ENCODE measurements at regions not wholly inside any gene's neighbourhood (a gene's known extent, or its start where the extent isn't known, plus 50 kb on each side); places are given as distances from the start of the nearest gene placed in this dataset.
"Not testable (repeated sequence)": the region's sequence is repeated elsewhere in the genome, so short reads cannot be mapped to it uniquely, and the experiment has no call there.

GRCh38 chrX:131634900-131635299 is 91.0 kb downstream of the OR13H1 start:
- Histone ChIP-seq H3K4me1 (no peaks in the 10 kb centered on the region), H3K27ac (no peak overlapping the region), H3K36me3 (no peaks in the 10 kb centered on the region), H3K27me3 (peaks cover 0 to 19% of the 10 kb centered on the region in 2 donors), H3K9me3 (no peaks in the 10 kb centered on the region), H3K4me3 (no peak overlapping the region)
- ATAC-seq (no peak), DNase-seq (no peak)
- no peak for TF ChIP-seq CTCF (IDR thresholded peaks at IDR 0.05)
- intact Hi-C loops (cut with DNase I), result no loop called here

GRCh38 chrX:131646106-131646505 is 102.2 kb downstream of the OR13H1 start:
- no peak overlapping the region for H3K27ac ChIP-seq
- intact Hi-C loops (cut with DNase I), result no loop called here
- no peak overlapping the region for H3K4me3 ChIP-seq
- peaks cover 0 to 11% of the 10 kb centered on the region in 2 donors for H3K27me3 ChIP-seq
- no peaks in the 10 kb centered on the region for H3K36me3 ChIP-seq
- H3K9me3 ChIP-seq, result no peaks in the 10 kb centered on the region
- no peaks in the 10 kb centered on the region for H3K4me1 ChIP-seq
- DNase-seq (peak in 1 of 4 donors; percentile 17), ATAC-seq (no peak)
- no peak for TF ChIP-seq CTCF (IDR thresholded peaks at IDR 0.05)

GRCh38 chrX:131649741-131650140 is 105.9 kb downstream of the OR13H1 start:
- TF ChIP-seq CTCF (IDR thresholded peaks at IDR 0.05), result no peak
- H3K4me1 ChIP-seq, result no peaks in the 10 kb centered on the region
- DNase-seq (no peak), ATAC-seq (no peak)
- no peaks in the 10 kb centered on the region for H3K36me3 ChIP-seq
- no peak overlapping the region for H3K4me3 ChIP-seq
- H3K9me3 ChIP-seq, result no peaks in the 10 kb centered on the region
- no peak overlapping the region for H3K27ac ChIP-seq
- peaks cover 0 to 7% of the 10 kb centered on the region in 2 donors for H3K27me3 ChIP-seq
- intact Hi-C loops (cut with DNase I), result no loop called here

GRCh38 chrX:131650637-131651410 is 107.0 kb downstream of the OR13H1 start:
- ATAC-seq (no peak), DNase-seq (no peak)
- TF ChIP-seq CTCF (IDR thresholded peaks at IDR 0.05), result no peak
- Histone ChIP-seq H3K4me3 (no peak overlapping the region), H3K9me3 (no peaks in the 10 kb centered on the region), H3K4me1 (no peaks in the 10 kb centered on the region), H3K36me3 (no peaks in the 10 kb centered on the region), H3K27ac (no peak overlapping the region), H3K27me3 (peaks cover 0 to 7% of the 10 kb centered on the region in 2 donors)
- intact Hi-C loops (cut with DNase I), result no loop called here

- H3K4me1 ChIP-seq; ATAC-seq; DNase-seq; H3K4me3 ChIP-seq; H3K27ac ChIP-seq; H3K9me3 ChIP-seq; intact Hi-C loops (cut with DNase I); H3K36me3 ChIP-seq: not testable (repeated sequence)
- peaks cover 0 to 22% of the 10 kb centered on the region in 2 donors for H3K27me3 ChIP-seq
These were observed 119.9 kb downstream of the OR13H1 start for GRCh38 chrX:131663726-131664125.

GRCh38 chrX:131671735-131672134 is 127.9 kb downstream of the OR13H1 start:
- DNase-seq (peak in 2 of 4 donors; percentile 77 to 83), ATAC-seq (no peak)
- intact Hi-C loops (cut with DNase I), result no loop called here
- no peak overlapping the region for H3K27ac ChIP-seq
- no peaks in the 10 kb centered on the region for H3K36me3 ChIP-seq
- H3K4me3 ChIP-seq, result no peak overlapping the region
- H3K4me1 ChIP-seq, result no peaks in the 10 kb centered on the region
- no peak for TF ChIP-seq CTCF (IDR thresholded peaks at IDR 0.05)
- H3K27me3 ChIP-seq, result no peaks in the 10 kb centered on the region
- H3K9me3 ChIP-seq, result no peaks in the 10 kb centered on the region
